T-helper 17 cell (primary cell): ENCODE measurements at regions not wholly inside any gene's neighbourhood (a gene's known extent, or its start where the extent isn't known, plus 50 kb on each side); places are given as distances from the start of the nearest gene placed in this dataset.

ENCODE experiments used
- ATAC-seq: fragments of 150-1000 bp; cut with Tn5 transposase; 2 replicates; pipeline ENCODE4 v1.10.0; 2021; ENCODE audit warnings: mild to moderate bottlenecking, moderate library complexity
- DNase-seq, 3 donors: peaks; one replicate each; pipeline versions ENCODE4 v3.0.0 to v3.0.0-alpha.2; 2020 to 2021
- H3K9me3 ChIP-seq: one replicate; pipeline ENCODE4 v1.7.0; 2013; ENCODE audit warnings: low read length, mild to moderate bottlenecking; ENCODE audit not compliant: control insufficient read depth, poor library complexity, severe bottlenecking
- H3K27ac Mint-ChIP-seq: one replicate; pipeline ENCODE4 v1.8.0; 2022; ENCODE audit warnings: mild to moderate bottlenecking, moderate library complexity, mixed read lengths
- H3K27me3 Mint-ChIP-seq: one replicate; pipeline ENCODE4 v1.8.0; 2022; ENCODE audit warnings: mixed read lengths
- H3K36me3 Mint-ChIP-seq: one replicate; pipeline ENCODE4 v1.8.0; 2022; ENCODE audit warnings: low read depth, mixed read lengths
- H3K4me1 Mint-ChIP-seq: one replicate; pipeline ENCODE4 v1.8.0; 2022; ENCODE audit warnings: mild to moderate bottlenecking, mixed read lengths
- H3K4me3 Mint-ChIP-seq: one replicate; pipeline ENCODE4 v1.8.0; 2022; ENCODE audit warnings: mild to moderate bottlenecking, moderate library complexity, mixed read lengths

DNA sequence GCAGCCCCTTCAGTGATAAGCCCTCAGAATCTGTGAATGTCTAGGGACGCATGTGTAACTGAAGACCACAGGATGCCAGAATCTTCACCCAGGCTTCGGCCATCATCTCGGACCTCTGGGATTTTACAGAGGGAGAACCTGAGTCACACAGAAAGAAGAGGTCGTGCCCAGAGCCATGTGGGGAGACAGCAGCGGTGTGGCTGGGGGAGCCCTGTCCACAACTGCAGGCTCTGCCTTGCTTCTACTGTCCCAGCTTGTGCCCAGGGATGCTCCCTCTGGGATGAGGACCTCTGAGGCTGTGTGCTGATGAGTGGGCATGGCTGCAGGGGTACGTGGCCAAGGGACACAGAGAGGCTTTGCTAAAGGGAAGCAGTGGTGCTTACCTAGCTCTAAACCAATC, 582.0 kb downstream of the TBC1D22A start:
- no peak for ATAC-seq
- DNase-seq: no peak
- no peak overlapping the region for H3K4me3 Mint-ChIP-seq

GRCh38 chr22:47343611-47344010, 581.2 kb downstream of the TBC1D22A start:
- ATAC-seq (no peak), DNase-seq (no peak)
- H3K9me3 ChIP-seq: no peaks in the 10 kb centered on the region
- H3K4me3 Mint-ChIP-seq: no peak overlapping the region
- peaks cover 2% of the 10 kb centered on the region for H3K36me3 Mint-ChIP-seq
- no peaks in the 10 kb centered on the region for H3K4me1 Mint-ChIP-seq
- peaks cover 29% of the 10 kb centered on the region for H3K27me3 Mint-ChIP-seq
- H3K27ac Mint-ChIP-seq: no peak overlapping the region

More for the DNA sequence above, 582.0 kb downstream of the TBC1D22A start:
- Mint-ChIP-seq H3K27ac (no peak overlapping the region), H3K27me3 (peaks cover 29% of the 10 kb centered on the region), H3K4me1 (no peaks in the 10 kb centered on the region), H3K36me3 (peaks cover 2% of the 10 kb centered on the region)
- H3K9me3 ChIP-seq: no peaks in the 10 kb centered on the region

GRCh38 chr22:47342446-47342845, 580.0 kb downstream of the TBC1D22A start:
- Mint-ChIP-seq H3K27me3 (peaks cover 29% of the 10 kb centered on the region), H3K4me3 (no peak overlapping the region), H3K36me3 (peaks cover 2% of the 10 kb centered on the region), H3K27ac (no peak overlapping the region), H3K4me1 (no peaks in the 10 kb centered on the region)
- DNase-seq: no peak
- no peaks in the 10 kb centered on the region for H3K9me3 ChIP-seq
- ATAC-seq: no peak

DNA sequence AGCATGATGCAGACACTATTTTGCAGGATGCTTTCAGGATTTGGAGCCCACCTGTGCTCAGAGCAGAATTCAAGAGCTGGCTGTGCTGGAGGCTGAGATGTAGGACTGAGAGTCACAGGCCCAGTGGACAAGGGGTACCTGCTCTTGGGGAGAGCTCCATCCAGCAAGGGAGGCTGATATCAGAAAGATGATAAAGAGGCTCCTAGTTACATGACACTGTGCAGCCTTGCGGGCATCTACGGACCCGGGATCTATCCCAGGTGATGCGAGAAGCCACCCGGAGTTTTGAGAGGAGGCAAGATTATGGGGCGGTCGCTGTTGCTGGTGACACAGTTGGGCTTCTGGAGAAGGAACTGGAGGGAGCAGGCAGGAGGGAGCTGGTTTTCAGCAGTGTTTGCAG, 579.0 kb downstream of the TBC1D22A start:
- peaks cover 29% of the 10 kb centered on the region for H3K27me3 Mint-ChIP-seq
- no peaks in the 10 kb centered on the region for H3K4me1 Mint-ChIP-seq
- no peak for ATAC-seq
- H3K36me3 Mint-ChIP-seq: peaks cover 2% of the 10 kb centered on the region
- no peaks in the 10 kb centered on the region for H3K9me3 ChIP-seq
- H3K4me3 Mint-ChIP-seq: no peak overlapping the region
- H3K27ac Mint-ChIP-seq: no peak overlapping the region
- no peak for DNase-seq

DNA sequence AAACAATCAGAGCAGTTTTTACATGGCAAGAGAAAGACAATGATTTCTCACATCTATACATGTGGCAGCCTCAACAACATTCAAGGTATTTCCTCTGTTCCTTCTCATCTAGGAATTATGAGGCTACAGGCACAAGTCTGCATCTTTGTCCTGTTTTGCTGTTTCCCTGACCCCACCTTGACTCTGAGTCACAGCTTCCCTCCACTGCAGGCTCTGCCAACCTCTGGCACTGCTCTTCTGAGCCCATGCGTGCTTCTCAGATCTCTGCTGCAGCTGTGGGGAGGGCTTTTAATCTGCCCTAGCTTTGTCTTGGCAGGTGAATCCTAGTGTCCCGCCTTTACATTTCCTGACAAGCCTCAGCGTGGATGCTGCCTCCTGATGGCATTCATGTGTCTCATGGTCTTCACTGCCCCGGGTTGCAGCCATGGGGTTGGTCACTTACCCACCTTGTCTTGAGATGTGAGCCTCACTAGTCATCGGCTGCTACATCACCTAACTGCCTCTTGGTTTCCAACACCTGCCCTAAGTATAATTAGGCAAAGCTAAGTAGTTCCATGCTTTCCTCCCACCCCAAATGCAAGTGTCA, 578.5 kb downstream of the TBC1D22A start:
- Mint-ChIP-seq H3K27ac (no peak overlapping the region), H3K36me3 (peaks cover 2% of the 10 kb centered on the region), H3K4me1 (no peaks in the 10 kb centered on the region), H3K4me3 (no peak overlapping the region), H3K27me3 (peaks cover 29% of the 10 kb centered on the region)
- no peaks in the 10 kb centered on the region for H3K9me3 ChIP-seq
- no peak for ATAC-seq
- DNase-seq: no peak

GRCh38 chr22:47337161-47337621, 574.7 kb downstream of the TBC1D22A start:
- DNase-seq: no peak
- H3K9me3 ChIP-seq: no peaks in the 10 kb centered on the region
- Mint-ChIP-seq H3K4me1 (no peaks in the 10 kb centered on the region), H3K4me3 (no peak overlapping the region), H3K27me3 (peaks cover 12% of the 10 kb centered on the region), H3K36me3 (peaks cover 2% of the 10 kb centered on the region), H3K27ac (no peak overlapping the region)
- ATAC-seq: no peak

DNA sequence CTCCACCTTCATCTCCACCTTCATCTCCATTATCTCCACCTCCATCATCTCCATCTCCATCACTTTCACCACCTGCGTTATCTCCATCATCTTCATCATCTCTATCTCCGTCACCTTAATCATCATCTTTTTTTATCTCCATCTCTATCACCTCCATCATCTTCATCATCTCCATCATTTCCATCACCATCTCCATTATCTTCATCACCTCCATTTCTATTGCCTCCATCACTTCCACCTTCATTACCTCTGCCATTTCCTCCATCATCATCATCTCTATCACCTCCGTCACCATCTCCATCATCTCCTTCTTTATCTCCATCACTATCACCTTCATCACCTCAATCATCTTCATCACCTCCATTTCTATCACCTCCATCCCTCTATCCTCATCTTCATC, 573.5 kb downstream of the TBC1D22A start:
- H3K4me3 Mint-ChIP-seq: no peak overlapping the region
- no peaks in the 10 kb centered on the region for H3K9me3 ChIP-seq
- H3K27me3 Mint-ChIP-seq: peaks cover 1% of the 10 kb centered on the region
- H3K4me1 Mint-ChIP-seq: no peaks in the 10 kb centered on the region
- no peak for ATAC-seq
- no peaks in the 10 kb centered on the region for H3K36me3 Mint-ChIP-seq
- no peak for DNase-seq
- no peak overlapping the region for H3K27ac Mint-ChIP-seq

GRCh38 chr22:47335460-47335859, 573.0 kb downstream of the TBC1D22A start:
- Mint-ChIP-seq H3K27ac (no peak overlapping the region), H3K4me1 (no peaks in the 10 kb centered on the region), H3K4me3 (no peak overlapping the region), H3K36me3 (no peaks in the 10 kb centered on the region), H3K27me3 (peaks cover 6% of the 10 kb centered on the region)
- DNase-seq (no peak), ATAC-seq (no peak)
- no peaks in the 10 kb centered on the region for H3K9me3 ChIP-seq

DNA sequence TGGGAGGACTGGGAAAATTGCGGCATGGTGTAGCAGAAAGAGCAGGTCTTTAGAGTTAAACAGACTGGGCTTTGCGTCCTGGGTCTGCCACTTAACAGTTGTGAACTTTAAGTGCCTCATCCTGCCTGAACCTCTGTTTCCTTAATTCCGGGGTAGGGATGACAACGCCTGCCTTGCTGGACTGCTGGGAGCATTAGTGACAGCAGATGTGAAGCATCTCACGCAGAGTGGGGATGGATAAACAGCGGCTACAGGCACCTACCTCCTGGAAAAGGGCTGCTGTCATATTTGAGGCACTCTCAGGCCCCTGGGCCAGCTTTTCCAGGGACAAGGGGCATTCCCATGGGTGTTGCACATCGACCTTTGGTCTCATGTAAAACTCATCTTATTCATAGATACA, 572.2 kb downstream of the TBC1D22A start:
- H3K36me3 Mint-ChIP-seq: no peaks in the 10 kb centered on the region
- no peaks in the 10 kb centered on the region for H3K4me1 Mint-ChIP-seq
- H3K9me3 ChIP-seq: no peaks in the 10 kb centered on the region
- no peak overlapping the region for H3K4me3 Mint-ChIP-seq
- peaks cover 12% of the 10 kb centered on the region for H3K27me3 Mint-ChIP-seq
- no peak for ATAC-seq
- no peak for DNase-seq
- H3K27ac Mint-ChIP-seq: no peak overlapping the region

DNA sequence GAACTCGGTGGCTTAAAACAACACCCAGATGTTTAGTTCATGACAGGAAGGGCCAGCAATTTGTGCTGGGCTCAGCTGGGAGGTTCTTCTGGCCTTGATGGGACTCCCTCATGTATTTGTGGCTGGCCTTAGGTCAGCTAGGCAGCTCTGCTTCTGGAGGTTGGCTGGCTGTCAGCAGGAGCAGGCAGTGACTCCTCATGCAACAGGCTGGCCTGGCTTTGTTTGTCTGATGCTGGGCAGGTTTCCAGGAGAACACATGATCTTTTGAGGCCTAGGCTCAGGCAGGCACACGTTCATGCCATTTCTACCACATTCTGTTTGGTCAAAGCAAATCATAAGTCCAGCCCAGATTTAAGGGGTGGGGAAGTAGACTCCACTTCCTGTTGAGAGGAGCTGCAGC, 571.2 kb downstream of the TBC1D22A start:
- ATAC-seq (no peak), DNase-seq (no peak)
- Mint-ChIP-seq H3K4me3 (no peak overlapping the region), H3K36me3 (no peaks in the 10 kb centered on the region), H3K4me1 (no peaks in the 10 kb centered on the region), H3K27me3 (peaks cover 20% of the 10 kb centered on the region), H3K27ac (no peak overlapping the region)
- H3K9me3 ChIP-seq: no peaks in the 10 kb centered on the region

- DNase-seq (no peak), ATAC-seq (no peak)
- Mint-ChIP-seq H3K36me3 (no peaks in the 10 kb centered on the region), H3K27ac (no peak overlapping the region), H3K4me1 (no peaks in the 10 kb centered on the region), H3K27me3 (peaks cover 23% of the 10 kb centered on the region), H3K4me3 (no peak overlapping the region)
- no peaks in the 10 kb centered on the region for H3K9me3 ChIP-seq
Measured at GRCh38 chr22:47332246-47332980, 570.0 kb downstream of the TBC1D22A start.

- no peaks in the 10 kb centered on the region for H3K36me3 Mint-ChIP-seq
- H3K4me3 Mint-ChIP-seq: no peak overlapping the region
- H3K4me1 Mint-ChIP-seq: no peaks in the 10 kb centered on the region
- no peak overlapping the region for H3K27ac Mint-ChIP-seq
- no peaks in the 10 kb centered on the region for H3K9me3 ChIP-seq
- DNase-seq: no peak
- peaks cover 28% of the 10 kb centered on the region for H3K27me3 Mint-ChIP-seq
- ATAC-seq: no peak
Measured at GRCh38 chr22:47331750-47332149, 569.3 kb downstream of the TBC1D22A start.

- no peak overlapping the region for H3K4me3 Mint-ChIP-seq
- H3K27me3 Mint-ChIP-seq: peaks cover 28% of the 10 kb centered on the region
- H3K36me3 Mint-ChIP-seq: no peaks in the 10 kb centered on the region
- ATAC-seq: no peak
- H3K9me3 ChIP-seq: no peaks in the 10 kb centered on the region
- no peak for DNase-seq
- H3K27ac Mint-ChIP-seq: no peak overlapping the region
- H3K4me1 Mint-ChIP-seq: no peaks in the 10 kb centered on the region
Measured at GRCh38 chr22:47329727-47330650, 567.5 kb downstream of the TBC1D22A start.
